GM18868 (cell line): ENCODE measurements at regions not wholly inside any gene's neighbourhood (a gene's known extent, or its start where the extent isn't known, plus 50 kb on each side); places are given as distances from the start of the nearest gene placed in this dataset.

ENCODE experiments used
- ATAC-seq: cut with Tn5 transposase; IDR thresholded peaks from one replicate; pipeline ENCODE4 v1.9.1; 2021; ENCODE audit warnings: mild to moderate bottlenecking, moderate library complexity; ENCODE audit not compliant: unreplicated experiment

GRCh38 chr9:126017758-126018157 lies 270.6 kb downstream of the PBX3 start:
- ATAC-seq, result no peak

- no peak for ATAC-seq
These were observed 273.7 kb downstream of the PBX3 start for GRCh38 chr9:126020836-126021235.

DNA sequence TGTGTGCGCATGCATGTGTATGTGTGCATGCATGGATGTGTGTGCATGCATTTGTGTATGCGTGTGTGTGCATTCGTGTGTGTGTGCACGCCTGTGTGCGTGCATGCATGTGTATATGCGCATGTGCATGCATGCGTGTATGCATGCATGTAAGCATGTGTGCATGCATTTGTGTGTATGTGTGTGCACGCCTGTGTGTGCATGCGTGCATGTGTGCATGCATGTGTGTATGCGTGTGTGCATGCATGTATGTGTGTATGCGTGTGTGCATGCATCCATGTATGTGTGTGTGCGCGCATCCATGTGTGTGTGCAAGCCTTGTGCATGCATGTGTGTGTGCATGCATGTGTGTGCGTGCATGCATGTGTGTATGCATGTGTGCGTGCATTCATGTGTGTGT lies 276.8 kb downstream of the PBX3 start:
- no peak for ATAC-seq

GRCh38 chr9:126024581-126025230 lies 277.5 kb downstream of the PBX3 start:
- ATAC-seq, result no peak

GRCh38 chr9:126025991-126026390 lies 278.8 kb downstream of the PBX3 start:
- ATAC-seq, result no peak

DNA sequence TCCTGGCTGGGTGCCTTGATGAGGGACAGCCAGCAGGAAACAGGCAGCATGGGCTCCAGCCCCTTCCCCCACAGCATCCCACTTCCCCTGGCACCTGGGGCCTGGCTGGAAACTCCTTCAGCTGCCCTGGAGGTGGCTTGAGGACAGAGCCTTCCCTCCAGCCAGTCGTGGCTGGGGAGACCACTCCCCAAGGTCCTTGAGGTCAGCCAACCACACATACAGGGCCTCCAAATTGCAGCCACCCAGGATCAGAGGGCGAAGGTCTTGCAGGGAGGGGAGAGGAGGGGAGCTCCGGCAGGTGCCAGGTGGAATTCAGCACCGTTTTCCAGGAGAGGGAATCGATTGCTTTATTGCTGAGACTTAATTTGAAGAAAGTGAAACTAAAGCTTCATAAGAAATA lies 280.4 kb downstream of the PBX3 start:
- ATAC-seq, result no peak

DNA sequence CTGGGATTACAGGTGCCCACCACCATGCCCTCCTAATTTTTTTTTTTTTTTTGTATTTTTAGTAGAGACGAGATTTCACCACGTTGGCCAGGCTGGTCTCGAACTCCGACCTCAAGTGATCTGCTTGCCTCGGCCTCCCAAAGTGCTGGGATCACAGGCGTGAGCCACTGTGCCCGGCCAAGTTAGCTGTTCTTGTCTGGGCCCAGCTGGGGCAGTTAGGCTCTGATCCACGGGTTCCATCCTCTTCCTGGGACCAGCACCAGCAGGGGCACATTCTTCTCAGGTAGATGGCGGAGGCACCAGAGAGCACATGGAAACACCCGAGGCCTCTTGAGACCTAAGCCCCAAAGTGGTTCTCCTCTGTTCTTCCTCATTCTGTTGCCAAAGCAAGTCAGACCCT lies 281.6 kb downstream of the PBX3 start:
- no peak for ATAC-seq

DNA sequence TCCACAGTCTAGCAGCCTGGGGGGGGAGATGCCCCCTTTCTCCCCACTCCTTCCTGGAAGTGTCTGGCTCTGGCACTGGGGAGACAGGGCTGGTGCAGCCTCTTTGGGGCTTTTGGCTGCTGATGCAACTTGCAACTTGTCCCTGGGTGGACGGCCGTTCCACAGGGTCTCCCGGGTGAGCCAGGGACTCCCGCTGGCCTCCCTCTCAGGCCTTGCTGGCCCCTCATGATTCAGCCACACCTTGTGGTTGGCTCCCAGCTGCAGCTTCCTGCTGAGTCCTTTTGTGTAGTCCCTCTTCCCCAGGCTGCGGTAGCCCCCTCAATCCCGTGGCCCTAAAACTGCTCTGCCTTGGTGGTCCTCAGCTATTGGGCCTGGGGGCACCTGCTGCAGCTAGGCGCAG lies 283.5 kb downstream of the PBX3 start:
- ATAC-seq, result no peak

- no peak for ATAC-seq
These were observed 283.9 kb downstream of the PBX3 start for GRCh38 chr9:126031116-126031515.

DNA sequence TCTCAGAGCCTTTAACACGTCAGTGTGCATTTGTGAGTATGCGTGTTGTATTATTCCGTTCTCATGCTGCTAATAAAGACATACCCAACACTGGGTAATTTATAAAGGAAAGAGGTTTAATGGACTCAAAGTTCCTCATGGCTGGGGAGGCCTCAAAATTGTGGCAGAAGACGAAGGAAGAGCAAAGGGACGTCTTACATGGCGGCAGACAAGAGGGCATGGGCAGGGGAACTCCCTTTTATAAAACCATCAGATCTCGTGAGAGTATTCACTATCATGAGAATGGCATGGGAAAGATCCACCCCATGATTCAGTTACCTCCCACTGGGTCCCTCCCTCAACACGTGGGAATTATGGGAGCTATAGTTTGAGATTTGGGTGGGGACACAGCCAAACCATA lies 285.0 kb downstream of the PBX3 start:
- no peak for ATAC-seq

DNA sequence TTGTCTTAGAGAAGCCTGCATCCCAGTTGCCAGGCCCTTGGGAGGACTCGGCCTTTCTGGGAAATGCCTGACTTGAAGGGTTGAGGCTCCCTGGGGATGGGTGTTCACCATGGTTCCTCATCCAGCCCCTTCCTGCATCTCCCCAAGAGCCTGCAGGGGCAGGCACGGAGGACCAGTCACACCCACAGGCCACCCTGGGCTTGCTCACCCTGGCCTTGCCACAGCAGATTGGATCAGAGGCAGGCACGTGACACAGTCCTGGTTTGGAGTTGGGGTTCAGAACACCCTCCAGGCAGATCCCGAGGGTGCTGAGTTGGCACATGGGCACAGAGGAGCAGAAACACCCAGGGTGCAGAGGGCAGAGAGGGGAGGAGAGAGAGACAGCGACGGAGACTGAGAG lies 286.1 kb downstream of the PBX3 start:
- ATAC-seq, result no peak

DNA sequence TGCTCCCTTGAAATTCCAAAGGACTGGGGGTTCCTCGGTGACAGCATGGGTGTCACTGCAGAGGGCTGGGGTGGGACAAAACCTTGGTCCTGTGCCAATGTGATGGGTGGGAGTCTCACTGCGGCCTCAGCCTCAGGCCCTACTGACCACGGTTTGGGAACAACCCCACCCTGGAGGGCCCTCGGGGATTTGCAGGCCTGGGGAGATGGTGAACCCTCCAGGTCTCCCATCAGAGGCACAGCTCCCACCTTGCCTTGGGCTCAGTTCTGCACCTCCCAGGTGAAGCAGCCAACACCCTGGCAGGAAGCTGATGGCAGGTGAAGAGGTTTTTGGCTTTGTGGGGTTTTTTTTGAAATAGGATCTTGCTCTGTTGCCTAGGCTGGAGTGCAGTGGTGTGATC lies 286.8 kb downstream of the PBX3 start:
- no peak for ATAC-seq

DNA sequence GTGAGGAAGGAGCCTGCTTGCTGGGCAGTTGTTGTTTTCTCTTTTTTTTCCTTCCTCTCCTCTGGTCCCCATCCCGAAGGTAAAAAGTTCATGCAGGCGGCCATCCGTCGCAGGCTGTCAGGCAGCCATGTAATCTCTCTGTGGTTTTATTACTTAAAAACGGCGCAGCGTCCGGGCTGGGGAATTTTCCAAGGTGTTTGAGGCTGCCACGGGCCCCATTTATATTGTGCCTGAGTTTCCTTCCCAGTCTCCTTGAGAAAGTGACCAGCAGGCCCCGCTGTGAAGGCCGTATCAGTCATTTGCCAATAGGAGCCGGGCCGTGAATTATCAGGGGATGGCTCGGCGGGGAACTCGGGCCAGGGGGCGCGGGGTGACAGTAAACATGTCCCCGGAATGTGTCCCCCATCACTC lies 289.7 kb downstream of the PBX3 start:
- ATAC-seq, result no peak

DNA sequence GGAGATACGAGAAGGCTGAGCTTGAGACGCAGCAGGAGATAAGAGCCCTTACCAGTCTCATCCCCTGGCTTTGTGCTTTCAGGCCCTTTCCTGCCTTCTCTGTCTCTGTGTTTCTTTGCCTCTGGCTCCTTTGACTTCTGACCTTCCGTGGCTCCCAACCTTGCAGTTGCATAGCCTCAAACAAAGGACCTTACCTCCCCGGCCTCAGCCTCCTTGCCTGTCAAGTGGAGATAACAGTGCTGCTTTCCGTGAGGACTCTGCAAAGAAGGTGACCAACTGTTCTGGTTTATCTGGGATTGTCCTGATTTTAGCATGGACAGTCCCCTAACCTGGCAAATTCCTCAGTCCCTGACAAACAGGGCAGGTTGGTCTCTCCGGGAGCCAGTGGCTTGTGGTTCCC lies 287.8 kb upstream of the MVB12B start:
- no peak for ATAC-seq

GRCh38 chr9:126043681-126044080 lies 282.9 kb upstream of the MVB12B start:
- no peak for ATAC-seq

DNA sequence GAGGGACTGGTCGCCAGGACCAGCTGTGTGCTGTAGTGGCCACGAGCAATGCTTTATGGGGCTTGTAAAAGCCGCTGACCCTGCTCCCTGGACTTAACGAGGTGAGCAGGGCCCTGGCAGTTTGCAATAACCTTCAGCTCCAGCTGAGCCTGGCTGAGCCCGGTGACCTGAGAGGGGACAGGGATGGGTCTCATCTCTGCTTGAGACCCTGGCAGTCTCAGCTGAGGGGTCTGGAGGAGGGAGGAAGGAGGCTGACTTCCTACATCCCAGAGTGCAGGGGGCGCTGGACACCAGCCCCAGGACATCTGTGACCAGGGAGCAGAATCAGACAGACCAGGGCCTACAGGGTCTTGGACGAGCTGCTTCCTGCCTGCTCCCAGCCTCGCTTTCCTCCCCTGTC lies 277.5 kb upstream of the MVB12B start:
- ATAC-seq, result no peak

- ATAC-seq, result no peak
These were observed 276.6 kb upstream of the MVB12B start for GRCh38 chr9:126049896-126050604.

- ATAC-seq, result no peak
These were observed 276.0 kb upstream of the MVB12B start for GRCh38 chr9:126050605-126050990.

GRCh38 chr9:126051446-126052130 lies 275.0 kb upstream of the MVB12B start:
- no peak for ATAC-seq

DNA sequence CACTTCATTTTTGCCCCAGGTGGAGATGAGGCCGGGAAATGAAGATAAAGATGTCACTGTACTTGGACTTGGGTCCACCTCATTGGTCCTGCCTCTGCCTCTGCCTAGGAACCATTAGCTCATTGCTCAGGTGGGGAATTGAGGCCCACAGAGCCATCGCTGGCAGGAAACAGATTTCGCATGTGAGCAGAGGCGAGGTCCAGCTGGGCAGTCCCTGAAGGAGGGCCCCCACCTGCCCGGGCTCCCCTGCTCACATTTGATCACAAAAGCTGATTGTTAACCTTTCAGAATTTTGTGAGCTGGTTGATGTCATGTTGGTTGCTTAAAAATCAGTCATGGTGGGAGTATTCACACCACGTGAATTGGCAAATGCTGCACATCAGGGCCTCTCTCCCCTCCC lies 273.8 kb upstream of the MVB12B start:
- no peak for ATAC-seq

- ATAC-seq, result no peak
These were observed 272.7 kb upstream of the MVB12B start for GRCh38 chr9:126053913-126054312.

- no peak for ATAC-seq
These were observed 271.1 kb upstream of the MVB12B start for GRCh38 chr9:126055381-126055985.
